Loucy (cell line): ENCODE measurements at regions not wholly inside any gene's neighbourhood (a gene's known extent, or its start where the extent isn't known, plus 50 kb on each side); places are given as distances from the start of the nearest gene placed in this dataset.

ENCODE experiments used
- EZH2phosphoT487 ChIP-seq: fragments of 200-600 bp; IDR thresholded peaks from 2 replicates; pipeline ENCODE4 v1.6.1; 2018; ENCODE audit warnings: antibody characterized with exemption, mild to moderate bottlenecking, moderate library complexity, borderline replicate concordance
- TF ChIP-seq, protein P1 (sequence below): fragments of 200-600 bp; sonication (generic); conservative IDR thresholded peaks from 2 replicates; pipeline ENCODE4 v1.5.1; 2014; ENCODE audit warnings: mild to moderate bottlenecking, antibody characterized with exemption, low read length

GRCh38 chr10:28113202-28113601, 114.3 kb upstream of the ODAD2 start:
- TF ChIP-seq, protein P1, sequence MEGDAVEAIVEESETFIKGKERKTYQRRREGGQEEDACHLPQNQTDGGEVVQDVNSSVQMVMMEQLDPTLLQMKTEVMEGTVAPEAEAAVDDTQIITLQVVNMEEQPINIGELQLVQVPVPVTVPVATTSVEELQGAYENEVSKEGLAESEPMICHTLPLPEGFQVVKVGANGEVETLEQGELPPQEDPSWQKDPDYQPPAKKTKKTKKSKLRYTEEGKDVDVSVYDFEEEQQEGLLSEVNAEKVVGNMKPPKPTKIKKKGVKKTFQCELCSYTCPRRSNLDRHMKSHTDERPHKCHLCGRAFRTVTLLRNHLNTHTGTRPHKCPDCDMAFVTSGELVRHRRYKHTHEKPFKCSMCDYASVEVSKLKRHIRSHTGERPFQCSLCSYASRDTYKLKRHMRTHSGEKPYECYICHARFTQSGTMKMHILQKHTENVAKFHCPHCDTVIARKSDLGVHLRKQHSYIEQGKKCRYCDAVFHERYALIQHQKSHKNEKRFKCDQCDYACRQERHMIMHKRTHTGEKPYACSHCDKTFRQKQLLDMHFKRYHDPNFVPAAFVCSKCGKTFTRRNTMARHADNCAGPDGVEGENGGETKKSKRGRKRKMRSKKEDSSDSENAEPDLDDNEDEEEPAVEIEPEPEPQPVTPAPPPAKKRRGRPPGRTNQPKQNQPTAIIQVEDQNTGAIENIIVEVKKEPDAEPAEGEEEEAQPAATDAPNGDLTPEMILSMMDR, result no peak
- TF ChIP-seq EZH2phosphoT487, result no peak
